ENCODE measurements at regions not wholly inside any gene's neighbourhood (a gene's known extent, or its start where the extent isn't known, plus 50 kb on each side); places are given as distances from the start of the nearest gene placed in this dataset.

GRCh38 chr9:20276762-20277161, 345.5 kb downstream of the MLLT3 start:
- in situ Hi-C loops (cut with MboI; ENCODE audit: low sequenced_read_pairs) (no loop called here), intact Hi-C loops (cut with micrococcal nuclease) (no loop called here)

More at GRCh38 chr9:20276762-20277161, 345.5 kb downstream of the MLLT3 start:
- H3K4ac ChIP-seq (ENCODE audit: low read depth, low read length), result no peak overlapping the region
- no peaks in the 10 kb centered on the region for H3K9me1 ChIP-seq (ENCODE audit: insufficient read depth, low read length)
- WGBS, 2 experiments (ENCODE audit: extremely low coverage in 2 of 2, insufficient read length in 1 of 2), result no CpG with 5 or more reads among the region's 2 CpGs
- H3K56ac ChIP-seq (ENCODE audit: extremely low read depth, insufficient read depth, low read length), result no peak overlapping the region
- no peak overlapping the region for H4K5ac ChIP-seq (ENCODE audit: low read depth, low read length)
- DNase-seq, result no peak
- POLR2A ChIA-PET (ENCODE audit: unreplicated experiment), result no interaction called here
- no peaks in the 10 kb centered on the region for H3K27me3 ChIP-seq (ENCODE audit: control insufficient read depth, insufficient read depth, low read length)
- no peak overlapping the region for H2AFZ ChIP-seq (replicated peaks; ENCODE audit: low read length, poor library complexity)
- H3K9ac ChIP-seq (ENCODE audit: low read depth, low read length), result no peak overlapping the region
- H2BK15ac ChIP-seq (ENCODE audit: low read depth, low read length), result no peak overlapping the region
- H3K23ac ChIP-seq (ENCODE audit: low read depth, low read length), result no peak overlapping the region
- no peak overlapping the region for H2BK120ac ChIP-seq (ENCODE audit: low read depth, low read length)
- no peaks in the 10 kb centered on the region for H3K36me3 ChIP-seq (ENCODE audit: control insufficient read depth, insufficient read depth, low read length)
- H3K4me1 ChIP-seq (ENCODE audit: control insufficient read depth, insufficient read depth, low read length), result no peaks in the 10 kb centered on the region
- no peak overlapping the region for H2AK9ac ChIP-seq (replicated peaks; ENCODE audit: low read depth, low read length, poor library complexity)
- H4K91ac ChIP-seq (ENCODE audit: insufficient read depth, low read depth, low read length), result no peak overlapping the region
- CTCF ChIA-PET, result no interaction called here
- H3K9me3 ChIP-seq (ENCODE audit: control insufficient read depth, insufficient read depth, low read length), result peaks cover 3% of the 10 kb centered on the region; the same call in 1 of the 2 replicates
- dilution Hi-C loops (cut with HindIII; ENCODE audit: low sequenced_read_pairs, unreplicated experiment), result no loop called here
- H4K20me1 ChIP-seq (ENCODE audit: insufficient read depth, low read length), result no peaks in the 10 kb centered on the region
- no peak overlapping the region for H3K18ac ChIP-seq (ENCODE audit: low read depth, low read length)
- H3K79me1 ChIP-seq (ENCODE audit: low read depth in 1 of 2, low read length in 2 of 2), result no peaks in the 10 kb centered on the region
- no TSS peak for BruUV-seq (replicated peaks)
- no peak for ATAC-seq (ENCODE audit: low read depth)
- no peak overlapping the region for H2AK5ac ChIP-seq (ENCODE audit: low read depth, low read length)
- no peak overlapping the region for H2BK20ac ChIP-seq (ENCODE audit: low read depth, low read length)
- TF ChIP-seq, protein P1, sequence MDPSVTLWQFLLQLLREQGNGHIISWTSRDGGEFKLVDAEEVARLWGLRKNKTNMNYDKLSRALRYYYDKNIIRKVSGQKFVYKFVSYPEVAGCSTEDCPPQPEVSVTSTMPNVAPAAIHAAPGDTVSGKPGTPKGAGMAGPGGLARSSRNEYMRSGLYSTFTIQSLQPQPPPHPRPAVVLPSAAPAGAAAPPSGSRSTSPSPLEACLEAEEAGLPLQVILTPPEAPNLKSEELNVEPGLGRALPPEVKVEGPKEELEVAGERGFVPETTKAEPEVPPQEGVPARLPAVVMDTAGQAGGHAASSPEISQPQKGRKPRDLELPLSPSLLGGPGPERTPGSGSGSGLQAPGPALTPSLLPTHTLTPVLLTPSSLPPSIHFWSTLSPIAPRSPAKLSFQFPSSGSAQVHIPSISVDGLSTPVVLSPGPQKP (IDR thresholded peaks at IDR 0.05; ENCODE audit: borderline replicate concordance, low read depth, low read length), result no peak
- TF ChIP-seq RFX5 (IDR thresholded peaks at IDR 0.05; ENCODE audit: low read depth, low read length), result no peak
- no peak for TF ChIP-seq RCOR1 (IDR thresholded peaks at IDR 0.05; ENCODE audit: insufficient replicate concordance, low read length)
- TF ChIP-seq, protein P2, sequence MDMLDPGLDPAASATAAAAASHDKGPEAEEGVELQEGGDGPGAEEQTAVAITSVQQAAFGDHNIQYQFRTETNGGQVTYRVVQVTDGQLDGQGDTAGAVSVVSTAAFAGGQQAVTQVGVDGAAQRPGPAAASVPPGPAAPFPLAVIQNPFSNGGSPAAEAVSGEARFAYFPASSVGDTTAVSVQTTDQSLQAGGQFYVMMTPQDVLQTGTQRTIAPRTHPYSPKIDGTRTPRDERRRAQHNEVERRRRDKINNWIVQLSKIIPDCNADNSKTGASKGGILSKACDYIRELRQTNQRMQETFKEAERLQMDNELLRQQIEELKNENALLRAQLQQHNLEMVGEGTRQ (IDR thresholded peaks at IDR 0.05; ENCODE audit: low read depth, low read length), result no peak
- TF ChIP-seq CEBPB (IDR thresholded peaks at IDR 0.05; ENCODE audit: low read depth, low read length), result no peak
- TF ChIP-seq CHD1 (IDR thresholded peaks at IDR 0.05; ENCODE audit: low read depth, low read length), result no peak
- no peak for TF ChIP-seq MAFK (IDR thresholded peaks at IDR 0.05; ENCODE audit: low read depth, low read length)
- TF ChIP-seq RAD21 (IDR thresholded peaks at IDR 0.05; ENCODE audit: low read length), result no peak
- no peak for TF ChIP-seq FOS (IDR thresholded peaks at IDR 0.05; ENCODE audit: low read depth, low read length)
- no peak for TF ChIP-seq CTCF (conservative IDR thresholded peaks at IDR 0.05; ENCODE audit: low read depth, low read length)
- no peak for TF ChIP-seq SMC3 (IDR thresholded peaks at IDR 0.05; ENCODE audit: low read depth, low read length)
- TF ChIP-seq MAZ (IDR thresholded peaks at IDR 0.05; ENCODE audit: borderline replicate concordance, low read depth, low read length), result no peak
- H2BK5ac ChIP-seq (ENCODE audit: low read depth, low read length, poor library complexity, severe bottlenecking), result no peak overlapping the region
- H3K14ac ChIP-seq (replicated peaks; ENCODE audit: low read depth, low read length), result no peak overlapping the region
- H3K27ac ChIP-seq (ENCODE audit: insufficient read depth, low read length), result no peak overlapping the region
- no peak overlapping the region for H3K4me3 ChIP-seq (ENCODE audit: insufficient read depth, low read depth, low read length)
- H4K8ac ChIP-seq (ENCODE audit: low read depth in 2 of 2, low read length in 2 of 2), result no peak overlapping the region
- no peak overlapping the region for H3K4me2 ChIP-seq (ENCODE audit: low read depth, low read length)
